ENCODE measurements at regions not wholly inside any gene's neighbourhood (a gene's known extent, or its start where the extent isn't known, plus 50 kb on each side); places are given as distances from the start of the nearest gene placed in this dataset.
A peak's percentile ranks its signal among the peaks of the same experiment; 100 is the strongest.
"Not testable (repeated sequence)": the region's sequence is repeated elsewhere in the genome, so short reads cannot be mapped to it uniquely, and the experiment has no call there.

- no peak for DNase-seq (ENCODE audit: low spot score)
Measured at GRCh38 chr5:10126900-10127299, 122.8 kb downstream of the ATPSCKMT start.

GRCh38 chr5:10125116-10125515 lies 124.6 kb downstream of the ATPSCKMT start:
- DNase-seq (ENCODE audit: low spot score), result no peak

- DNase-seq (ENCODE audit: low spot score), result peak; percentile 98
Measured at GRCh38 chr5:10124287-10124686, 125.4 kb downstream of the ATPSCKMT start.

- DNase-seq (ENCODE audit: low spot score), result peak; percentile 35
Measured at GRCh38 chr5:10123254-10123989, 126.3 kb downstream of the ATPSCKMT start.

GRCh38 chr5:10122076-10122726 lies 127.5 kb downstream of the ATPSCKMT start:
- DNase-seq (ENCODE audit: low spot score), result no peak

GRCh38 chr5:10120934-10121333 lies 128.8 kb downstream of the ATPSCKMT start:
- DNase-seq (ENCODE audit: low spot score), result no peak

GRCh38 chr5:10118150-10118549 lies 131.5 kb downstream of the ATPSCKMT start:
- no peak for DNase-seq (ENCODE audit: low spot score)

GRCh38 chr5:10116594-10116993 lies 133.1 kb downstream of the ATPSCKMT start:
- DNase-seq (ENCODE audit: low spot score), result no peak

- DNase-seq (ENCODE audit: low spot score), result no peak
Measured at GRCh38 chr5:10115669-10116068, 134.0 kb downstream of the ATPSCKMT start.

GRCh38 chr5:10111571-10111970 lies 138.1 kb downstream of the ATPSCKMT start:
- DNase-seq (ENCODE audit: low spot score), result peak; percentile 54

GRCh38 chr5:10110228-10110627 lies 139.5 kb downstream of the ATPSCKMT start:
- DNase-seq (ENCODE audit: low spot score), result no peak

- DNase-seq (ENCODE audit: low spot score), result no peak
Measured at GRCh38 chr5:10109299-10109698, 140.4 kb downstream of the ATPSCKMT start.

GRCh38 chr5:10106806-10107205 lies 142.9 kb downstream of the ATPSCKMT start:
- no peak for DNase-seq (ENCODE audit: low spot score)

- DNase-seq (ENCODE audit: low spot score), result no peak
Measured at GRCh38 chr5:10106285-10106684, 143.4 kb downstream of the ATPSCKMT start.

- DNase-seq (ENCODE audit: low spot score), result no peak
Measured at GRCh38 chr5:10102706-10103497, 146.8 kb downstream of the ATPSCKMT start.

GRCh38 chr5:10102235-10102634 lies 147.5 kb downstream of the ATPSCKMT start:
- DNase-seq (ENCODE audit: low spot score), result not testable (repeated sequence)

GRCh38 chr5:10099548-10099947 lies 150.1 kb downstream of the ATPSCKMT start:
- DNase-seq (ENCODE audit: low spot score), result no peak

- no peak for DNase-seq (ENCODE audit: low spot score)
Measured at GRCh38 chr5:10091701-10092100, 158.0 kb downstream of the ATPSCKMT start.

- no peak for DNase-seq (ENCODE audit: low spot score)
Measured at GRCh38 chr5:10090074-10090473, 159.6 kb downstream of the ATPSCKMT start.

GRCh38 chr5:10085185-10085584 lies 164.5 kb downstream of the ATPSCKMT start:
- DNase-seq (ENCODE audit: low spot score), result no peak

- no peak for DNase-seq (ENCODE audit: low spot score)
Measured at GRCh38 chr5:10081584-10081983, 168.1 kb downstream of the ATPSCKMT start.

- no peak for DNase-seq (ENCODE audit: low spot score)
Measured at GRCh38 chr5:10077791-10078545, 171.7 kb downstream of the ATPSCKMT start.

All from Ammon's horn (tissue), 1 donor.